GM19467 (cell line): ENCODE measurements at regions not wholly inside any gene's neighbourhood (a gene's known extent, or its start where the extent isn't known, plus 50 kb on each side); places are given as distances from the start of the nearest gene placed in this dataset.
A peak's percentile ranks its signal among the peaks of the same experiment; 100 is the strongest.

Experiments used
- ATAC-seq: cut with Tn5 transposase; IDR thresholded peaks from one replicate; pipeline ENCODE4 v1.9.1; 2021; ENCODE audit warnings: mild to moderate bottlenecking, moderate library complexity; ENCODE audit not compliant: unreplicated experiment

- no peak for ATAC-seq
Observed at GRCh38 chr6:82072751-82073150, 174.8 kb downstream of the IBTK start.

GRCh38 chr6:82072121-82072521 is 175.4 kb downstream of the IBTK start:
- no peak for ATAC-seq

GRCh38 chr6:82068721-82069120 is 178.8 kb downstream of the IBTK start:
- no peak for ATAC-seq

GRCh38 chr6:82066991-82067411 is 180.5 kb downstream of the IBTK start:
- ATAC-seq, result peak; percentile 99

- no peak for ATAC-seq
Observed at GRCh38 chr6:82066196-82066595, 181.3 kb downstream of the IBTK start.

- no peak for ATAC-seq
Observed at GRCh38 chr6:82063574-82063973, 184.0 kb downstream of the IBTK start.

GRCh38 chr6:82062219-82062618 is 185.3 kb downstream of the IBTK start:
- no peak for ATAC-seq

- ATAC-seq, result no peak
Observed at GRCh38 chr6:82057846-82058554, 189.5 kb downstream of the IBTK start.

GRCh38 chr6:82056567-82056966 is 191.0 kb downstream of the IBTK start:
- ATAC-seq, result no peak

- no peak for ATAC-seq
Observed at GRCh38 chr6:82045965-82046756, 201.4 kb downstream of the IBTK start.

- ATAC-seq, result peak; percentile 85
Observed at GRCh38 chr6:82040405-82041221, 206.9 kb downstream of the IBTK start.

GRCh38 chr6:82038631-82039030 is 208.9 kb downstream of the IBTK start:
- ATAC-seq, result no peak

- ATAC-seq, result no peak
Observed at GRCh38 chr6:82035526-82035925, 212.0 kb downstream of the IBTK start.

GRCh38 chr6:82033631-82034211 is 213.8 kb downstream of the IBTK start:
- ATAC-seq, result no peak

GRCh38 chr6:82032444-82032843 is 215.1 kb downstream of the IBTK start:
- no peak for ATAC-seq

GRCh38 chr6:82030761-82031503 is 216.6 kb downstream of the IBTK start:
- no peak for ATAC-seq

- no peak for ATAC-seq
Observed at GRCh38 chr6:82030301-82030700, 217.2 kb downstream of the IBTK start.

GRCh38 chr6:82025271-82025670 is 222.3 kb downstream of the IBTK start:
- ATAC-seq, result no peak

GRCh38 chr6:82022614-82023129 is 224.9 kb downstream of the IBTK start:
- ATAC-seq, result no peak

- no peak for ATAC-seq
Observed at GRCh38 chr6:82017773-82018172, 229.8 kb downstream of the IBTK start.
